ENCODE measurements at regions not wholly inside any gene's neighbourhood (a gene's known extent, or its start where the extent isn't known, plus 50 kb on each side); places are given as distances from the start of the nearest gene placed in this dataset.
A peak's percentile ranks its signal among the peaks of the same experiment; 100 is the strongest.

DNA sequence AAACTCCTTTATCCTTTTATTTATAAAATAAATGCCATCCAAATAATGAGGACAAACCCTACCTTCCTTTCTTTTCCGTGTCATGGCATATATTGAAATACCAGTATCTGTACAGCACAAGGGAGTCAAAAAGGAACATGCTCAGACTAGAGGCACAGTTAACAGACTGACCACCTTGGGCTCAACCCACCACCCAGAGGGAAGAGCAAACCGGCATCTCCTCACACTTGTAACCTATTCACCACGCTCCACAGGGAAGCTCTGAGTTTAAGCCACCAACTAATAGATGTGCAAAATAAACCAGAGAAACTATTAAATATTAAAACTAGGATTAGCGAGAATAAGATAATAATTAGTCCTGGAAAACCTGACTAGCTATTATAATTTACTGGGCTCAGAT, 112.7 kb downstream of the SIPA1L2 start:
- DNase-seq (ENCODE audit: low spot score): no peak
- CTCF ChIA-PET: interaction anchor here (1.7 kb wide), 1 partner anchor 11 kb away, joined by 3 read pairs; no protein-coding TSS in a partner anchor
- no peak overlapping the region for H3K27ac ChIP-seq
- TF ChIP-seq, protein P1, sequence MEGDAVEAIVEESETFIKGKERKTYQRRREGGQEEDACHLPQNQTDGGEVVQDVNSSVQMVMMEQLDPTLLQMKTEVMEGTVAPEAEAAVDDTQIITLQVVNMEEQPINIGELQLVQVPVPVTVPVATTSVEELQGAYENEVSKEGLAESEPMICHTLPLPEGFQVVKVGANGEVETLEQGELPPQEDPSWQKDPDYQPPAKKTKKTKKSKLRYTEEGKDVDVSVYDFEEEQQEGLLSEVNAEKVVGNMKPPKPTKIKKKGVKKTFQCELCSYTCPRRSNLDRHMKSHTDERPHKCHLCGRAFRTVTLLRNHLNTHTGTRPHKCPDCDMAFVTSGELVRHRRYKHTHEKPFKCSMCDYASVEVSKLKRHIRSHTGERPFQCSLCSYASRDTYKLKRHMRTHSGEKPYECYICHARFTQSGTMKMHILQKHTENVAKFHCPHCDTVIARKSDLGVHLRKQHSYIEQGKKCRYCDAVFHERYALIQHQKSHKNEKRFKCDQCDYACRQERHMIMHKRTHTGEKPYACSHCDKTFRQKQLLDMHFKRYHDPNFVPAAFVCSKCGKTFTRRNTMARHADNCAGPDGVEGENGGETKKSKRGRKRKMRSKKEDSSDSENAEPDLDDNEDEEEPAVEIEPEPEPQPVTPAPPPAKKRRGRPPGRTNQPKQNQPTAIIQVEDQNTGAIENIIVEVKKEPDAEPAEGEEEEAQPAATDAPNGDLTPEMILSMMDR (conservative IDR thresholded peaks at IDR 0.05; ENCODE audit: low read depth): no peak
- POLR2A ChIA-PET (ENCODE audit: low non-redundant PET): no interaction called here

DNA sequence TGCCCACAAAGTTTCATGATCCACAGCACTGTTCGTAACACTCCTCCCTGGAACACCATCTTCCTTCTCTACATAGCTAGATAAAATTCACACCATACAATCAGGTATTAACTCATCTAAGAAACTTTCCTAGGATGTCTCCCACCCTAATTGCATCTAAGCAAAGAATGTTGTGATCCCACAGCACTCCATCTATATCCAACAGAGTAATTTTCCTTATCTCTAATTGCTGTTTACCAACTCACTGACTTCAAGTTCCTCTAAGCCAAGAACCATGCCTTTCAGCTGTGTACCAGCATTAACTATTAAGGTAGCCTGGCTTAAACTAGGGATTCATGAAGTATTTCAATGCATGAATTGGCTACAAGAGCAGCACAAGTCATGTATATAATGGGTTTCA, 114.2 kb downstream of the SIPA1L2 start:
- ChIA-PET POLR2A (ENCODE audit: low non-redundant PET) (interaction anchor here (0.5 kb wide), 1 partner anchor 200 kb away, joined by 5 read pairs; no protein-coding TSS in a partner anchor), CTCF (interaction anchor here (0.5 kb wide), 1 partner anchor 196 kb away, joined by 3 read pairs; no protein-coding TSS in a partner anchor)
- TF ChIP-seq, protein P1 (conservative IDR thresholded peaks at IDR 0.05; ENCODE audit: low read depth): no peak
- no peak for DNase-seq (ENCODE audit: low spot score)
- no peak overlapping the region for H3K27ac ChIP-seq

GRCh38 chr1:232512712-232513111, 117.2 kb downstream of the SIPA1L2 start:
- no peak for DNase-seq (ENCODE audit: low spot score)
- CTCF ChIA-PET: interaction anchor here (0.6 kb wide), 1 partner anchor 25 kb away, joined by 3 read pairs; no protein-coding TSS in a partner anchor
- TF ChIP-seq, protein P1 (conservative IDR thresholded peaks at IDR 0.05; ENCODE audit: low read depth): no peak

GRCh38 chr1:232511172-232511571, 118.8 kb downstream of the SIPA1L2 start:
- CTCF ChIA-PET: no interaction called here
- no peak overlapping the region for H3K27ac ChIP-seq
- peak; percentile 14 for DNase-seq (ENCODE audit: low spot score)
- POLR2A ChIA-PET (ENCODE audit: low non-redundant PET): no interaction called here
- TF ChIP-seq, protein P1 (conservative IDR thresholded peaks at IDR 0.05; ENCODE audit: low read depth): no peak

More at GRCh38 chr1:232512712-232513111, 117.2 kb downstream of the SIPA1L2 start:
- H3K27ac ChIP-seq: no peak overlapping the region
- POLR2A ChIA-PET (ENCODE audit: low non-redundant PET): no interaction called here

- CTCF ChIA-PET: no interaction called here
- no peak for DNase-seq (ENCODE audit: low spot score)
These were observed 119.4 kb downstream of the SIPA1L2 start for GRCh38 chr1:232510367-232511110.

GRCh38 chr1:232509570-232509969, 120.4 kb downstream of the SIPA1L2 start:
- H3K27ac ChIP-seq: peak overlapping the region; percentile 34
- CTCF ChIA-PET: no interaction called here
- no peak for DNase-seq (ENCODE audit: low spot score)
- TF ChIP-seq, protein P1 (conservative IDR thresholded peaks at IDR 0.05; ENCODE audit: low read depth): no peak
- POLR2A ChIA-PET (ENCODE audit: low non-redundant PET): no interaction called here

More at GRCh38 chr1:232510367-232511110, 119.4 kb downstream of the SIPA1L2 start:
- TF ChIP-seq, protein P1 (conservative IDR thresholded peaks at IDR 0.05; ENCODE audit: low read depth): no peak
- no peak overlapping the region for H3K27ac ChIP-seq
- POLR2A ChIA-PET (ENCODE audit: low non-redundant PET): no interaction called here
